Stimulated activated CD4-positive, alpha-beta T cell treated with anti-CD3 and anti-CD28 coated beads, Interleukin-2, amount 100 ng/mL, for 24 hours (primary cell): ENCODE measurements at regions not wholly inside any gene's neighbourhood (a gene's known extent, or its start where the extent isn't known, plus 50 kb on each side); places are given as distances from the start of the nearest gene placed in this dataset.
A peak's percentile ranks its signal among the peaks of the same experiment; 100 is the strongest.

Experiments
- DNase-seq, 2 donors: peaks; one replicate each; pipeline ENCODE4 v3.0.0-alpha.2; 2020

DNA sequence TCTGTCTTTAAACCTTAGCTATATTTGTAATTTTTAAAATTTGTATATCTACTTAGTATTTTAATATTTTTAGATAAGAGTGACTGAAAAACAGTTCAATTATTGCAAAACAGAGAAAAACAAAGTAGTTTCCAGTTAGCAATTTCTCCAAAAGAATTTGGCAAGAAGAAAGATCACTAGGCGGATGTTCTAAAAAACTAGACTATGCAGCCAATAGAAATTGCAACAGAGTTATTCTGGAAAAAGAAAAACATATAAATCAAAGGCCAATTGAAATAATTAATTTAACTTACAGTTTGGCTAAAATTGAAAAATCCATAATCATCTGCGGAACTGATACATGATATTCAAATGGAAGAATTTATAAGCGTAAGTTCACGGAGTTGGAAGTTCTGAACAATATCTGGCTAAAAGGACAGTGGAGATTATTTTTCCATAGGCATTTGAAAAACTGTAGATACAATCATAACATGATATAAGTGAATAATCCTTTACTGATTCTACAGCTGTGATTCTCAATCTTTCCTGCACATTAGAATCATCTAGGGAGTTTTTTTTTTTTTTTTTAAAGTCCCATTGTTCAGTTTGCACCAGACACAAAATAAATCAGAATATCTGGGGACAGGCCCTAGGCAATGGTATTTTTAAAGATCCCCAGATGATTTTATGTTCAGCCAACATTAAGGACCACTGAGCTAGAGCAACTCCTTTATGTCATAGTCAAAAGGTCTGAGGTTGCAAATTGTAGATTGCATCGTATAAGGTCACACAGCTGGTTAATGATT is 605.1 kb upstream of the DAB2 start:
- no peak for DNase-seq

DNA sequence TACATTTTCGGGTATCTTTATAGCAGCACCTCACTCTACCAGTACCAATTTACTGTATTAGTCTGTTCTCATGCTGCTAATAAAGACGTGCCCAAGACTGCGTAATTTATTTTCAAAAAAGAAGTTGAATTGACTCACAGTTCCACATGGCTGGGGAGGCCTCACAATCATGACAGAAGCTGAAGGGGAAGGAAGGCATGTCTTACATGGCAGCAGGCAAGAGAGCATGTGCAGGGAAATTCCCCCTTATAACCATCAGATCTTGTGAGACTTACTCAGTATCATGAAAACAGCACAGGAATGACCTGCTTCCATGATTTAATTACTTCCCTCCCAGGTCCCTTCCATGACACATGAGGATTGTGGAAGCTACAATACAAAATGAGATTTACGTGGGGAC is 602.6 kb upstream of the DAB2 start:
- DNase-seq = no peak

GRCh38 chr5:40025586-40025985 is 600.8 kb upstream of the DAB2 start:
- no peak for DNase-seq

GRCh38 chr5:40022057-40022456 is 597.3 kb upstream of the DAB2 start:
- DNase-seq = no peak

DNA sequence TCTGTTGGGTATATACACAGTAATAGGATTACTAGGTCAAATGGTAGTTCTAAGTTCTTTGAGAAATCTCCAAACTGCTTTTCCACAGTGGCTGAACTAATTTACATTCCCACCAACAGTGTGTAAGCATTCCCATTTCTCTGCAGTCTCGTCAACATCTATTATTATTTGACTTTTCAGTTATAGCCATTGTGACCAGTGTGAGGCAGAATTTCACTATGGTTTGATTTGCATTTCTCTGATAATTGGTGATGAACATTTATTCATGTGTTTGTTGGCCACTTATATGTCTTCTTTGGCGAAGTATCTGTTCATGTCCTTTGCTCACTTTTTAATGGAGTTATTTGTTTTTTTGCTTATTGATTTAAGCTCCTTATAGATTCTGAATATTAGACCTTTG is 596.2 kb upstream of the DAB2 start:
- no peak for DNase-seq

GRCh38 chr5:40017918-40018317 is 593.1 kb upstream of the DAB2 start:
- DNase-seq = no peak

GRCh38 chr5:40017135-40017534 is 592.4 kb upstream of the DAB2 start:
- no peak for DNase-seq

GRCh38 chr5:40010436-40010835 is 585.7 kb upstream of the DAB2 start:
- DNase-seq = no peak

DNA sequence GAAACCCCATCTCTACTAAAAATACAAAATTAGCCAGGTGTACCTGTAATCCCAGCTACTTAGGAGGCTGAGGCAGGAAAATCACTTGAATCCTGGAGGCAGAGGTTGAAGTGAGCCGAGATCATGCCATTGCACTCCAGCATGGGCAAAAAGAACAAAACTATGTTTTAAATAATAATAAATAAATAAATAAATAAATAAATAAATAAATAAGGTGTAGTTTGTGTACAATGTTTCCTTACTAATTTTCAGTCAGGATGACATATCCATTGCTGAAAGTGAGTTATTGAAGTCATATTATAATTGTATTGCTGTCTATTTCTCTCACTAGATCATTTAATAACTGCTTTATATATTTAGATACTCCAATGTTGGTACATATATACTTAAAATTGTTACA is 581.5 kb upstream of the DAB2 start:
- no peak for DNase-seq

- DNase-seq = no peak
Measured at GRCh38 chr5:40001796-40002195, 577.0 kb upstream of the DAB2 start.

GRCh38 chr5:39998518-39998917 is 573.7 kb upstream of the DAB2 start:
- no peak for DNase-seq

GRCh38 chr5:39995990-39996389 is 571.2 kb upstream of the DAB2 start:
- DNase-seq = no peak

GRCh38 chr5:39992617-39993202 is 567.9 kb upstream of the DAB2 start:
- no peak for DNase-seq

- DNase-seq = no peak
Measured at GRCh38 chr5:39986614-39987013, 561.8 kb upstream of the DAB2 start.

- DNase-seq = no peak
Measured at GRCh38 chr5:39980056-39980455, 555.3 kb upstream of the DAB2 start.

DNA sequence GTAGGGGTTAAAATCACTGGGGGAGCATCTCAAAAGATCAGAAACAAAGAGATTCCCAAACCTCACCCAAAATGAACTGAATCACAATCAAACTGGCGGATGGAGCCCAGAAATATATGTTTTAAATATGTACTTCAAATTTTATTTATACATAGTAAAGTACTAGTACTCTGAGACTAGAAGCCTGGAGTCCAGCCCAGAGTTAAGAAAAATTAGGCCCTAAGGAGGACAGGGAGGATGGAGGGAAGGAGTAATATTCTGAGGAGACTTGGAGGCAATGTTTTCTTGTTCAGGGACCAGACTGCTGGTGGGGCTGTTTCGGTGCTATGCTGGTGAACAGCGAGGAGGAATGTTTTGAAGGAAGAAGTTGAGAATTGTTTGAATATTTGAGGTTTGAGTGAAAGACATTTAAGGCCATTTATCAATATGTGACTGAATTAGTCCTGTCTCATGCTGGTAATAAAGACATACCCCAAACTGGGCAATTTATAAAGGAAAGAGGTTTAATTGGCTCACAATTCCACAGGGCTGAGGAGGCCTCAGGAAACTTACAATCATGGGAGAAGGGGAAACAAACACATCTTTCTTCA is 552.4 kb upstream of the DAB2 start:
- DNase-seq = no peak

- DNase-seq = no peak
Measured at GRCh38 chr5:39970117-39970798, 545.5 kb upstream of the DAB2 start.

- DNase-seq = no peak
Measured at GRCh38 chr5:39968381-39968780, 543.6 kb upstream of the DAB2 start.

- DNase-seq = no peak
Measured at GRCh38 chr5:39955156-39955555, 530.4 kb upstream of the DAB2 start.

DNA sequence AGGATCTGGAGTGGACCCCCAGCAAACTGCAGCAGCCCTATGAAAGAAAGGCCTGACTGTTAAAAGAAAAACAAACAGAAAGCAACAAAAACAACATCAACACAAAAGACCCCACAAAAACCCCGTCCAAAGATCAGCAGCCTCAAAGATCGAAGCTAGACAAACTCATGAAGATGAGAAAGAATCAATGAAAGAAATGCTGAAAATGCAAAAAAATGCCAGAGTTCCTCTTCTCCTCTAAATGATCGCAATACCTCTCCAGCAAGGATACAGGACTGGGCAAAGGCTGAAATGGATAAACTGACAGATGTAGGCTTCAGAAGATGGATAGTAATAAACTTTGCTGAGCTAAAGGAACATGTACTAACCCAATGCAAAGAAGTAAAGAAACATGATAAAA is 526.3 kb upstream of the DAB2 start:
- DNase-seq = no peak

DNA sequence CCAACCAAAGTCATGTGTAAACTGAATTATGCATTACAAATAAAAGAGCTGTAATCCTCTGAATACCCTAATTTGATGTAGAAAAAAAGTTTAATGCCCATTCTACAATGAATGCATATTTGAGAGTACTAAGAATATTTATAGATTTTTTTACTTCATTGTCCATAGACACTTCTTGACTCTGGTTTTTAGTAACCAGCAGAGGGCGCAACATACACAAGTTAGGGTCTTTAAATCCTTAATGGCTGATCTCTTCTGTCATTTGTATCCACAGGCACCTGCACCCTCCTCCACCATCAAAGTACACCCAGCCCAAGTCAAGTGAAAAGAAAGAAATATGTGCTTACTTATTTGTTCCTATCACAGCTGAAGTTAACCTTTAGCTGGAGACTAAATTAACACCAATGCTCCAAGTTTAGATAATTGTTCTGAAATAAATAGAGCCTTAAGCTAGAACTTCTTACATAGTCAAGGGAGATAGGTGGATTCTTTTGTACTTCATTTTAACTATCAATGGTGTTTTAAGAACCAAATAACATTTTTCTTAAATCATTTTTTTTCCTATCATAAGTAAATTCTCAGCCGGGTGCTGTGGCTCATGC is 524.2 kb upstream of the DAB2 start:
- peak; percentile 36 to 67 for DNase-seq

DNA sequence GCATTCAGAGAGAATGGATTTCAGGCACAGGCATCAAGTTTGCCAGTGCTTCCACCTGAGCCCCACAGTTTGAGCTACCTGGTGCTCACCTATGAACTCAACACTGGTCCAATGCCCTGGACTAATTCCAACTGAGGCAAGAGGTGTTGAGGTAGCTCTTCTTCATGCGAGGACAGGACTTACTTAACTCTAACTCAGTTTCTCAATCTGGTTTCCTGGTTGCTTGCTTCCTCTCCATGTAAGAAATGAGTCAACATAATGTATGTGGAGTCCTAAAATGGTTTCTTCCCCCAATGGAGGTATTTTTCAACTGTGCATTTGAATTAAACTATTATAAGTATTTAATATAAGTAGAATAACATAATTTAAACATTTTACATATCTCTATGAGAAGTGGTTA is 523.6 kb upstream of the DAB2 start:
- DNase-seq = no peak

- no peak for DNase-seq
Measured at GRCh38 chr5:39947657-39948056, 522.9 kb upstream of the DAB2 start.
